Endothelial cell of umbilical vein (primary cell): ENCODE measurements at regions not wholly inside any gene's neighbourhood (a gene's known extent, or its start where the extent isn't known, plus 50 kb on each side); places are given as distances from the start of the nearest gene placed in this dataset.

Source experiments
- BruUV-seq: library from RNA; stranded (reverse); fragments of 400-500 nt; replicated peaks from 2 replicates; lab custom pipeline; 2021; lab: Mats Ljungman, UMichigan
- CTCF ChIA-PET: fragments of 300-600, 350-600 bp; sonication (Branson Sonifier 250); formaldehyde crosslinking; loops from one replicate; lab custom pipeline; 2021; ENCODE audit warnings: antibody characterized with exemption, inconsistent platforms; lab: Charles Lee
- POLR2A ChIA-PET: fragments of 300-600, 350-600 bp; sonication (Branson Sonifier 250); formaldehyde crosslinking; loops from one replicate; lab custom pipeline; 2021; ENCODE audit warnings: antibody characterized with exemption, inconsistent platforms; lab: Charles Lee
- DNase-seq: peaks from one replicate; pipeline ENCODE4 v3.0.0-alpha.2; 2011; ENCODE audit warnings: low read depth, low spot score
- FAIRE-seq: peaks from 2 replicates; lab custom pipeline; 2011; peaks lifted over from hg19 to GRCh38; lab: Jason Lieb, UNC
- H2AFZ ChIP-seq: 2 replicates; pipeline ENCODE4 v1.6.0; 2012; ENCODE audit warnings: low read depth, low read length, control low read depth, inconsistent platforms
- H3K27ac ChIP-seq: 2 replicates; pipeline ENCODE4 v1.5.1; 2011; ENCODE audit warnings: low read depth, mild to moderate bottlenecking, control low read depth, low read length, moderate library complexity; ENCODE audit not compliant: insufficient read depth
- H3K27me3 ChIP-seq, 2 experiments: 2 replicates each; pipeline versions ENCODE4 v1.6.0 to v1.6.1; 2011; ENCODE audit warnings: low read length in 2 of 2, mixed read lengths in 1 of 2; ENCODE audit not compliant: control insufficient read depth in 2 of 2, insufficient read depth in 2 of 2
- H3K36me3 ChIP-seq, 2 experiments: 2 replicates in 1 of 2; 3 replicates in 1 of 2; pipeline ENCODE4 v1.5.1; 2011; ENCODE audit warnings: low read length in 2 of 2, mild to moderate bottlenecking in 1 of 2, moderate library complexity in 1 of 2; ENCODE audit not compliant: control insufficient read depth in 2 of 2, insufficient read depth in 2 of 2; ENCODE audit errors: extremely low read depth in 1 of 2
- H3K4me1 ChIP-seq: 3 replicates; pipeline ENCODE4 v1.5.1; 2011; ENCODE audit warnings: mild to moderate bottlenecking, low read length; ENCODE audit not compliant: control insufficient read depth, insufficient read depth; ENCODE audit errors: extremely low read depth
- H3K4me2 ChIP-seq: 2 replicates; pipeline ENCODE4 v1.6.1; 2011; ENCODE audit warnings: low read length, control low read depth, mixed read lengths; ENCODE audit not compliant: insufficient read depth
- H3K4me3 ChIP-seq, 3 experiments: fragments of 200-600 bp in 1 of 3; sonication (generic), shearing (Covaris generic) in 1 of 3; replicated peaks in 1 of 3; 2 replicates each; pipeline ENCODE4 v1.5.1; 2011 to 2016; ENCODE audit warnings: control low read depth in 3 of 3, low read length in 3 of 3, mild to moderate bottlenecking in 2 of 3, inconsistent platforms in 1 of 3, low read depth in 1 of 3, moderate library complexity in 1 of 3; ENCODE audit not compliant: insufficient read depth in 1 of 3
- H3K79me2 ChIP-seq: 2 replicates; pipeline ENCODE4 v1.6.0; 2012; ENCODE audit warnings: low read length, inconsistent platforms; ENCODE audit not compliant: control insufficient read depth, insufficient read depth
- H3K9ac ChIP-seq: replicated peaks from 2 replicates; pipeline ENCODE3; 2011; ENCODE audit warnings: low read length, control low read depth; ENCODE audit not compliant: insufficient read depth; ENCODE audit errors: extremely low read depth
- H3K9me1 ChIP-seq: replicated peaks from 3 replicates; pipeline ENCODE4 v1.6.0; 2011; ENCODE audit warnings: mild to moderate bottlenecking, low read length; ENCODE audit not compliant: control insufficient read depth, insufficient read depth; ENCODE audit errors: extremely low read depth
- H3K9me3 ChIP-seq: replicated peaks from 2 replicates; pipeline ENCODE4 v1.5.1; 2012; ENCODE audit warnings: low read length, inconsistent platforms; ENCODE audit not compliant: control insufficient read depth, insufficient read depth
- H4K20me1 ChIP-seq: replicated peaks from 2 replicates; pipeline ENCODE3; 2011; ENCODE audit warnings: mild to moderate bottlenecking, low read length; ENCODE audit not compliant: control insufficient read depth, insufficient read depth; ENCODE audit errors: extremely low read depth
- EZH2 ChIP-seq: IDR thresholded peaks from 2 replicates; pipeline ENCODE4 v1.6.1; 2012; ENCODE audit warnings: borderline replicate concordance, low read depth, mild to moderate bottlenecking, moderate library complexity, low read length, inconsistent platforms; ENCODE audit not compliant: severe bottlenecking
- FOS ChIP-seq: IDR thresholded peaks from 2 replicates; pipeline ENCODE4 v1.6.1; 2011; ENCODE audit warnings: mild to moderate bottlenecking, low read length, moderate library complexity, borderline replicate concordance; ENCODE audit not compliant: insufficient read depth
- GATA2 ChIP-seq: IDR thresholded peaks from 2 replicates; pipeline ENCODE4 v1.7.0; 2011; ENCODE audit warnings: low read depth, mild to moderate bottlenecking, moderate library complexity, mixed read lengths, low read length; ENCODE audit not compliant: insufficient read length, insufficient read depth
- JUN ChIP-seq: IDR thresholded peaks from 2 replicates; pipeline ENCODE4 v1.6.1; 2011; ENCODE audit warnings: borderline replicate concordance, low read depth; ENCODE audit not compliant: insufficient read length, insufficient read depth
- MYC ChIP-seq: IDR thresholded peaks from one replicate; pipeline ENCODE4 v1.6.1; 2011; ENCODE audit warnings: mild to moderate bottlenecking, low read depth, low read length
- POLR2A ChIP-seq: IDR thresholded peaks from 2 replicates; pipeline ENCODE4 v1.6.1; 2012; ENCODE audit warnings: low read depth, mild to moderate bottlenecking, control low read depth, low read length
- POLR2AphosphoS5 ChIP-seq: IDR thresholded peaks from 2 replicates; pipeline ENCODE4 v1.6.1; 2012; ENCODE audit warnings: low read depth, mild to moderate bottlenecking, control low read depth, low read length, moderate library complexity; ENCODE audit not compliant: insufficient read depth
- dilution Hi-C: fragments of 300-500 bp; cut with MboI; formaldehyde crosslinking; loops from one replicate; pipeline ENCODE4 v1.15.0; 2019; ENCODE audit warnings: low sequenced_read_pairs; ENCODE audit not compliant: extremely low pct_ligation_motif_present
- intact Hi-C: fragments of 100-400 bp; cut with micrococcal nuclease; formaldehyde crosslinking; loops from one replicate; pipeline ENCODE4 v1.10.0; 2022
- TF ChIP-seq, protein P1 (sequence below): IDR thresholded peaks from 2 replicates; pipeline ENCODE4 v1.6.1; 2011; ENCODE audit not compliant: insufficient read depth, insufficient read length
- TF ChIP-seq, protein P2 (sequence below), 2 donors: IDR thresholded peaks; 1 replicate in 1 of 2; 2 replicates in 1 of 2; pipeline ENCODE4 v1.5.1; 2011; ENCODE audit warnings: low read length in 2 of 2, mild to moderate bottlenecking in 2 of 2, moderate library complexity in 2 of 2, control low read depth in 1 of 2, inconsistent platforms in 1 of 2, low read depth in 1 of 2; ENCODE audit not compliant: insufficient read depth in 1 of 2; ENCODE audit errors: extremely low read depth in 1 of 2

DNA sequence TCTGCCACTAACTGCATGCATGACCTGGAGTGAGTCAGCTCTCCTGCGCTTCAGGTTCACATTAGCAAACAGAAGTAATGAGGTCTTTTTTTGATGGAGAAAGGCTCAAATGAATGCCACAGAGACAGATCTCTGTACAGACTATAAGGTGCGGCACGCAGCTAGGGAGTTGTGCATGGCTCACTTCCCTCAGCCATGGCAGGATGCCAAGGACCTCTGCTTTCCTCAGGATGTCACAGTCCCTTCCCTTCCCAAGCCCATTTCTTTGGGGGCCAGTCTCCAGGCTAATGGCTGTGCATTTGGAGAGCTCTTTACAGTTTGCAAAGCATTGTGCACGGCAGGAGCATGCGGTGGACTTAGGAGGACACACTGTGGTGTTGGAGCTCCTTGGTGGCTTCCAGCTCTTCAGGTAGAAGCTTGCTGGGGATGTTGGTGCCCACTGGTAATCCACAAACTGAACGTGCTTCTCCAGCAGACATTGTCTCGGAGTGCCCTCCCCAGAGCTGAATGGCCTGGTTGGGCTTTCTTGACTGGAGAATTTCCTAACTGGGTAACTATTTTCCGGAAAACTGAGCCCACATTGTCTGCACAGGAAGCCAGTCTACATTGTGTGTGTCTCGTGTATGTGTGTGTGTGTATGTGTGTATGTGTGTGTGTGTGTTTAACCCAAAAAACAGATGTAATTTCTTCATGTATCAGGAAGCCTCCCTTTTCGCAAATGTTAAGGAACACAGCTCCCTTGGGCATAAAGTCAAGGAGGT is 172.5 kb upstream of the TLE3 start:
- H3K9ac ChIP-seq = peak overlapping the region; percentile 33
- peak; percentile 98 for FAIRE-seq
- dilution Hi-C loops = no loop called here
- H3K36me3 ChIP-seq = no peaks in the 10 kb centered on the region
- POLR2A ChIA-PET = no interaction called here
- H3K27me3 ChIP-seq = no peaks in the 10 kb centered on the region
- no peaks in the 10 kb centered on the region for H3K9me1 ChIP-seq
- H3K4me2 ChIP-seq = peak overlapping the region; percentile 37
- H3K9me3 ChIP-seq = no peaks in the 10 kb centered on the region
- H3K79me2 ChIP-seq = no peaks in the 10 kb centered on the region
- H4K20me1 ChIP-seq = no peaks in the 10 kb centered on the region
- peak; percentile 88 for DNase-seq
- H3K27ac ChIP-seq = peak overlapping the region; percentile 80
- H3K4me3 ChIP-seq = peak overlapping the region in 1 of 3 experiments; percentile 3
- peaks cover 32% of the 10 kb centered on the region for H3K4me1 ChIP-seq
- peak overlapping the region; percentile 42 for H2AFZ ChIP-seq
- intact Hi-C loops = loop anchor here (1.0 to 2.0 kb wide), 2 partner anchors 171 to 205 kb away; no protein-coding TSS in a partner anchor
- no peak for TF ChIP-seq GATA2
- peak; percentile 55 for TF ChIP-seq MYC
- no TSS peak for BruUV-seq
- CTCF ChIA-PET = interaction anchor here (1.0 to 1.4 kb wide), 4 partner anchors 11 to 510 kb away, joined by 3 to 4 read pairs (median 4); no protein-coding TSS in a partner anchor

DNA sequence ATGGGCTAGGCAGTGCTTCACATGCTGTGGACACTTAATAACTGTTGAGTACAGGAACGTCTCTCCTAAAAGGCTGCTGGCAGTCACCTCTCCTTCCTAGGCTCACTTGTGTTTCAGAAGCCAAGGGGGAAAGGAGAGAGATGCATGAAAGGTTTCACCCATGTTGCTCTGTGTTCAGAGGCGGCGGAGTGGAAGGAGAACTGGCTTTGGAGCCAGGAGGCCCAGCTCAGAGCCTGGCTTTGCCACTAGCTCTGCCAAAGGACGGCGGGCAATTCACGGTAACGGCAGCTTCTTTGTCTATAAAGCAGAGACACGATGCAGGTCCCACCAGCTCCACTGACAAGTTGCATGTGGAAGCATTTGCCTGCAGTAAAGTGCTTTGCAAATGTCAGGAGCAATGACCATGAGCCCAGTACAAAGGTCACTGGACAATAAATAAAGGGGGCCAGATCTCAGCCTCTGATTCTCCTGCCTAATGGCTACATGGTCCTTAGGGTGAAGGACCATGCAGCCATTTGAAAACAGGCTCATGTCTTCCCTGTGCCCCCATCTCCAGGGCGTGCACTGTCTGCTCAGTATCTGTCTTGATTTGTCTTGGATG is 171.7 kb upstream of the TLE3 start:
- Histone ChIP-seq H3K27me3 (no peaks in the 10 kb centered on the region), H3K9me3 (no peaks in the 10 kb centered on the region), H3K9me1 (no peaks in the 10 kb centered on the region), H3K4me3 (no peak overlapping the region), H4K20me1 (no peaks in the 10 kb centered on the region), H3K27ac (peak overlapping the region; percentile 80), H3K9ac (no peak overlapping the region), H3K4me1 (peaks cover 32% of the 10 kb centered on the region), H3K36me3 (no peaks in the 10 kb centered on the region), H3K79me2 (no peaks in the 10 kb centered on the region), H2AFZ (no peak overlapping the region), H3K4me2 (peak overlapping the region; percentile 37)
- intact Hi-C loops = no loop called here
- TF ChIP-seq EZH2 = no peak
- TF ChIP-seq, protein P1, sequence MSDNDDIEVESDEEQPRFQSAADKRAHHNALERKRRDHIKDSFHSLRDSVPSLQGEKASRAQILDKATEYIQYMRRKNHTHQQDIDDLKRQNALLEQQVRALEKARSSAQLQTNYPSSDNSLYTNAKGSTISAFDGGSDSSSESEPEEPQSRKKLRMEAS = no peak
- no peak for TF ChIP-seq GATA2
- TF ChIP-seq POLR2A = no peak
- TF ChIP-seq POLR2AphosphoS5 = no peak
- TF ChIP-seq, protein P2, sequence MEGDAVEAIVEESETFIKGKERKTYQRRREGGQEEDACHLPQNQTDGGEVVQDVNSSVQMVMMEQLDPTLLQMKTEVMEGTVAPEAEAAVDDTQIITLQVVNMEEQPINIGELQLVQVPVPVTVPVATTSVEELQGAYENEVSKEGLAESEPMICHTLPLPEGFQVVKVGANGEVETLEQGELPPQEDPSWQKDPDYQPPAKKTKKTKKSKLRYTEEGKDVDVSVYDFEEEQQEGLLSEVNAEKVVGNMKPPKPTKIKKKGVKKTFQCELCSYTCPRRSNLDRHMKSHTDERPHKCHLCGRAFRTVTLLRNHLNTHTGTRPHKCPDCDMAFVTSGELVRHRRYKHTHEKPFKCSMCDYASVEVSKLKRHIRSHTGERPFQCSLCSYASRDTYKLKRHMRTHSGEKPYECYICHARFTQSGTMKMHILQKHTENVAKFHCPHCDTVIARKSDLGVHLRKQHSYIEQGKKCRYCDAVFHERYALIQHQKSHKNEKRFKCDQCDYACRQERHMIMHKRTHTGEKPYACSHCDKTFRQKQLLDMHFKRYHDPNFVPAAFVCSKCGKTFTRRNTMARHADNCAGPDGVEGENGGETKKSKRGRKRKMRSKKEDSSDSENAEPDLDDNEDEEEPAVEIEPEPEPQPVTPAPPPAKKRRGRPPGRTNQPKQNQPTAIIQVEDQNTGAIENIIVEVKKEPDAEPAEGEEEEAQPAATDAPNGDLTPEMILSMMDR (IDR thresholded peaks at IDR 0.05; ENCODE audit: extremely low read depth in 1 of 2, insufficient read depth in 1 of 2, low read depth in 1 of 2, low read length in 2 of 2) = no peak
- TF ChIP-seq FOS = no peak
- no peak for TF ChIP-seq JUN
- no peak for TF ChIP-seq MYC
- no peak for DNase-seq
- ChIA-PET CTCF (interaction anchor here (1.0 to 1.4 kb wide), 3 partner anchors 11 to 509 kb away, joined by 3 to 4 read pairs (median 4); no protein-coding TSS in a partner anchor), POLR2A (no interaction called here)
- no TSS peak for BruUV-seq
- dilution Hi-C loops = no loop called here
- no peak for FAIRE-seq
